ENCODE measurements at regions not wholly inside any gene's neighbourhood (a gene's known extent, or its start where the extent isn't known, plus 50 kb on each side); places are given as distances from the start of the nearest gene placed in this dataset.

GRCh38 chr2:120629241-120629895, 106.3 kb upstream of the GLI2 start:
- DNase-seq (ENCODE audit: low read depth): no peak
- H3K4me3 ChIP-seq (ENCODE audit: low read depth, low read length): no peak overlapping the region
- TF ChIP-seq CTCF (IDR thresholded peaks at IDR 0.05; ENCODE audit: low read depth, low read length, missing control alignments): no peak

- H3K4me3 ChIP-seq (ENCODE audit: low read depth, low read length): no peak overlapping the region
- TF ChIP-seq CTCF (IDR thresholded peaks at IDR 0.05; ENCODE audit: low read depth, low read length, missing control alignments): no peak
- DNase-seq (ENCODE audit: low read depth): no peak
Measured at GRCh38 chr2:120630031-120630701, 105.5 kb upstream of the GLI2 start.

- DNase-seq (ENCODE audit: low read depth): no peak
- TF ChIP-seq CTCF (IDR thresholded peaks at IDR 0.05; ENCODE audit: low read depth, low read length, missing control alignments): no peak
- H3K4me3 ChIP-seq (ENCODE audit: low read depth, low read length): no peak overlapping the region
Measured at GRCh38 chr2:120631236-120631635, 104.4 kb upstream of the GLI2 start.

GRCh38 chr2:120631724-120632123, 103.9 kb upstream of the GLI2 start:
- TF ChIP-seq CTCF (IDR thresholded peaks at IDR 0.05; ENCODE audit: low read depth, low read length, missing control alignments): no peak
- DNase-seq (ENCODE audit: low read depth): no peak
- no peak overlapping the region for H3K4me3 ChIP-seq (ENCODE audit: low read depth, low read length)

- no peak for DNase-seq (ENCODE audit: low read depth)
- no peak for TF ChIP-seq CTCF (IDR thresholded peaks at IDR 0.05; ENCODE audit: low read depth, low read length, missing control alignments)
- H3K4me3 ChIP-seq (ENCODE audit: low read depth, low read length): no peak overlapping the region
Measured at GRCh38 chr2:120632796-120633646, 102.6 kb upstream of the GLI2 start.

- no peak overlapping the region for H3K4me3 ChIP-seq (ENCODE audit: low read depth, low read length)
- DNase-seq (ENCODE audit: low read depth): no peak
- TF ChIP-seq CTCF (IDR thresholded peaks at IDR 0.05; ENCODE audit: low read depth, low read length, missing control alignments): no peak
Measured at GRCh38 chr2:120634533-120634932, 101.1 kb upstream of the GLI2 start.

Measured in GM12864 (cell line).